ENCODE measurements at regions not wholly inside any gene's neighbourhood (a gene's known extent, or its start where the extent isn't known, plus 50 kb on each side); places are given as distances from the start of the nearest gene placed in this dataset.

DNA sequence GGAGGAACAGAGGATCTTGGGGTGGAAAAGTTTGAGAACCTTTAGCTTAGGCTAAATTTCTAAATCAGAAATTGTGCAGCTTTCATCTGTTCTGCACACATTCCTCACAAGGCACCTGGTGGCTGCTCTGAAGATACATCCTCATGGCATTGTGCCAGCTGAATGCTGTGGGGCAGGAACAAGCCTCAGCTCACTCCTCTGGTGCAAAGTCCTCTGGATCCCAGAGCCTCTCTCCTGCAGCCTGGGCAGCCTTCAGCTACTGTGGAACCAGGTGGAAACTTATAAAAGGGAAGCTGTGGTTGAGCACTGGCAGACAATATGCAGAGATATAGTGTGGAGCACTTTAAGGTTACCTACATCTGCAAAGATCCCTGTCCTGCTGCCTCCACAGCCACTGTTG is 72.3 kb downstream of the KCTD12 start:
- TF ChIP-seq POLR2A (IDR thresholded peaks at IDR 0.05; ENCODE audit: low read depth, low read length) = no peak
- TF ChIP-seq TAF1 (IDR thresholded peaks at IDR 0.05; ENCODE audit: low read depth, low read length) = no peak
- TF ChIP-seq POU2F2 (IDR thresholded peaks at IDR 0.05; ENCODE audit: low read depth, low read length) = no peak
